Erythroblast (primary cell): ENCODE measurements at regions not wholly inside any gene's neighbourhood (a gene's known extent, or its start where the extent isn't known, plus 50 kb on each side); places are given as distances from the start of the nearest gene placed in this dataset.
A peak's percentile ranks its signal among the peaks of the same experiment; 100 is the strongest.

Experiments
- DNase-seq, 2 experiments: peaks; one replicate each; lab custom pipeline; 2025; lab: John Stamatoyannopoulos, UW
- GATA1 ChIP-seq: IDR thresholded peaks from 2 replicates; pipeline ENCODE4 v1.6.1; 2011; ENCODE audit warnings: low read depth, mild to moderate bottlenecking, control low read depth, low read length, moderate library complexity
- POLR2A ChIP-seq: IDR thresholded peaks from 2 replicates; pipeline ENCODE4 v1.6.1; 2011; ENCODE audit warnings: mild to moderate bottlenecking, low read length

DNA sequence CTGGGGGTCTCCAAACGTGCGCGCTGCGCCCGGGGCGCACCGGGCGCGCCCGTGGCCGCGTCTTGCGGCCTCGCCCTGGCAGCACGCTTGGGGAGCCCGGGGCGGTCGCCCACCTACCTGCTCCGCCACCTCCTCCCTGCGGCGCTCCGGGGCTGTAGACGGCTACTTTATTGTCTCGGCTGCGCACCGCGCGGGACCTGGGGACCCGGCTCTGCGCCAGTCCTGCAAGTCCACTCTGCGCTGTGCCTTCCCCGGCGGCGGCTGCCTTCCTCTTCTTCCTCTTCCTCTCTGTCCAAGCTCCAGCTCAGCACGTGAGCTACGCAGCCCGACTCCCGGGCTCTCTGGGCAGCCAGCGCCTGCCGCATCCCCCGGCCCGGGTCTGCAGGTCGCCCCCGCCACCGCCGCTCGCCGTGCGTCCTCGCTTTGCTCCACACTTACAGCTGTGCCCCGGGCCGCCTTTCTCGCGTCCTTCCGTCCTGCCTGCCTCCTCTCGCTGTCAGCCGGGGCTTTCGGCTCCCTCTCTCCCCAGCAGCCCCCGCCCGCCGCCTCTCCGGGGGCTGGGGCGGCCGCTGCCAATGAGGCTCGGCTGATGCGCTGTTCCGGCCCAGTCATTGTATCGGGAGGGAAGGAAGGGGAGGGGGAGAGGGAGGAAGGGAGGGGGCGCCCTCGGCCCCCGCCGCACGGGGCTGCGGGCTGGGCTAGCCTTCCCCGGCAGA, 156.4 kb upstream of the FRMD4B start:
- DNase-seq = peak; percentile 2 to 21

DNA sequence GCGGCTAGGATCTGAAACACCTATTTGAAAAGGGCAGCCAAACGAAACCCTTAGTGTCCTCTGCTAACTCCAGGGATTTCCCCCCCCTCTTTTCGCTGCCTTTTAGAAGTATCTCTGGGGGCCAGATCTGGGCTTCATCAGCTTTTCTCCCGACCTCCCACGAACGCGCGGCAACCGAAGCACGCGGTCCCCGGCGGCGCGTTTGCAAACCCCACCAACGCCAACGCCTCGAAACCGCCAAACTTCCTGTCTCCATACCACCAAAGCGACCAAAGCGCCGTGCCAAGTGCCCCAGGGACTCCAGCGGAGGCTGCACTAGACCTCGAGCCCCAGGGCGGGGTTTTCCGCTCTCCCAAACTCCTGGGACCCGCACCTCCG, 155.8 kb upstream of the FRMD4B start:
- peak in 1 of 2 experiments; percentile 21 for DNase-seq
- TF ChIP-seq POLR2A = no peak
- no peak for TF ChIP-seq GATA1

More for the DNA sequence above, 156.4 kb upstream of the FRMD4B start:
- TF ChIP-seq GATA1 (no peak), POLR2A (no peak)

DNA sequence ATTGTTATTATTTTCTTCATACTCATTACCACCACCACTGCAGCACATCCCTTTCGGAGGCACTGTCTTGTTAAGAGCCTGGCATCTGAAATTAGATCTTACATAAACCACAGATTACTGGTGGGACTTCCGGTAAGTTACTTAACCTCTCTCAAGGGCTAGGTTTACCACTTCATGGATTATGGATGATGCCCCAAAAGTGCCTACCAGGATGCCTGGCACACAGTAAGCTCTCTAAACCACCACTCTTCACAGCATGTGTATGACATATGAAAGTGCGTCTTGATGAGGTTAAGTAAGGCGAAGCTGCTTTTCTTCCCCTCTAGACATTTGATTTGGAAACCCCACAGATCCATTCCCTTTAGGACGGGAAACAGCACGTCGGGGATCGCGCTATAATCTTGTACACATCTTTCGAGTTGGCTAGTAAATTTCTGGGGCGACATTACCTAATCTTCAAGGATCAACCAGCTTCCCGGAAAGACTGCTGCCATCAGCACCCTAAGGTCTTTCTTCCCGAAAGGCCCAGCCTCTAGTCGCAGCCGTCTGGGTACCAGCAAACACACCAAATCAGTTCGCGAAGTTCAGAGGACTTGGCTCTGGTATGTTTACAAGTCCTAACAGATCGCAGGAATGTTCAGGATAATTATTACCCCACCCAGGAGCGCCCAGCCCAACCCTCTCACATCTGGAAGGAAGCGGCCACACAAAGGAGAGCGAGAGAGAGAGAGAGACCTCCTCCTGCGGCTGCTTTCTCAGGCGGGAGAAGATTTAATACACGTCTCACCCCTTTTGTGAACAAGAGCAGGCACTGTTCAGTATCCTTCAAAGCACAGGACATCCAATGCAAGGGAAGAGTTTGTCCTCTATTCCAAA, 155.1 kb upstream of the FRMD4B start:
- TF ChIP-seq GATA1 (no peak), POLR2A (no peak)
- DNase-seq = no peak

DNA sequence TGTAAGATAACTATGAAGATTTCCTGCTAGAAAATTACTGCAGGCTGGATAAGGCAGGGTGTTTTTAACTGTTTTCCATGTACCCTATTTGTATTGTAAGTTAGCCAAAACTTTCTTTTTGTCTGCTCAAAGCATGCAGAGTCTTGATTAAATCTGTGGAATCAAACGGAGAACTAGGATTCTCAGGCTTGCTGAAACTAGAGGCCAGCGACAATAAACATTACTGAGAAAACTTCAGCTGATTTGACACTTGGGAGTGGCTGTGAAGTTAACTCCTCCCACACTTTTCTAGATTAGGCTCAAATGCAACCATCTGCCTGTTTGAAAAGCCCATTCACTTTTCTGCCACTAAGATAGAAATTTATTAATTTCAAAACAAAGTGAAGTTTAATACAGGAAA, 153.2 kb upstream of the FRMD4B start:
- TF ChIP-seq GATA1 = no peak
- no peak for TF ChIP-seq POLR2A
- no peak for DNase-seq

DNA sequence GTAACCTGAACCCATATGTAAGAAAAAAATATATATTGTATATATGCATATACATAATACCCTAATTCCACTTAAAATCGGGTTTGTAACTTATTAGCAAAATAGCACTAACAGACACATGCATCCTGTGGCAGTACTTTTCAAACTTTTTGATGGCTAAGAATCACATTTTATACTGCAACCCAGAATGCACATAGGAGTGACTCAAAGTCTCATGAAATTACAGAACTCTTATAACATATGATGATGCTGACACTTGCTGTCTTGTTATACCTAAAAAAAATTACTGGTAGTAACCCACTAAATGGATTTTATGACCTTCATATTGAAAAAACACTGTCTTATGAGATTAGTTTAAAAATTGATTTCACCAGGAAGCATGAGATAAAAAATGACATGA, 152.4 kb upstream of the FRMD4B start:
- TF ChIP-seq POLR2A = no peak
- no peak for TF ChIP-seq GATA1
- DNase-seq = no peak

DNA sequence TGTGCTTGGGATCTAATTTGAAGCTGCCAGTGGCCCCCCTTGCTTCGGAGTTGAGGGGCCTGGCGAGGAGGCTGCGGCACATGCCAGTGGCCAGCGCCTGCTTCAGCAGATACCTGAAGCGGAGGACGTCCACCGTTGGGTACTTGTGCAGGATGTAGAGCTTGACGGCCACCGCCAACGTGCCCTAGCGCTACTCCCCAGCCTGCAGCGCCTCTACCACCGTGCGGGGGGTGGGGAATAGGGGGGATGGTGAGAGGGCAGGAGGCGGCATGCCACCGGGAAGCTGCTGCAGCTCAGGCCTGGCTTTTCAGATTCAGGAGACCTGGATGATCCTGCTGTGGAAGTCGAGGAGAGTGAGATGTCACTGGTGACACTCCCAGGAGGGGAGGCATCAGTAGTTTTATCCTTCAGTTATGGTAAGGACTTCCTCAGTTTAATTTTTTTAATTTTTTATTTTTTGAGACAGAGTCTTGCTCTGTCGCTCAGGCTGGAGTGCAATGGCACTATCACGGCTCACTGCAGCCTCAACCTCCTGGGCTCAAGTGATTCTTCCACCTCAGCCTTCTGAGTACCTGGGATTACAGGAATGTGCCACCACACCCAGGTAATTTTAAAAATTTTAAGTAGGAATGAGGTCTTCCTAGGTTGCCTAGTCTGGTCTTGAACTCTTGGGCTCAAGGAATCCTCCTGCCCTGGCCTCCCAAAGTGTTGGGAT, 150.6 kb upstream of the FRMD4B start:
- TF ChIP-seq POLR2A (no peak), GATA1 (no peak)
- DNase-seq = no peak

DNA sequence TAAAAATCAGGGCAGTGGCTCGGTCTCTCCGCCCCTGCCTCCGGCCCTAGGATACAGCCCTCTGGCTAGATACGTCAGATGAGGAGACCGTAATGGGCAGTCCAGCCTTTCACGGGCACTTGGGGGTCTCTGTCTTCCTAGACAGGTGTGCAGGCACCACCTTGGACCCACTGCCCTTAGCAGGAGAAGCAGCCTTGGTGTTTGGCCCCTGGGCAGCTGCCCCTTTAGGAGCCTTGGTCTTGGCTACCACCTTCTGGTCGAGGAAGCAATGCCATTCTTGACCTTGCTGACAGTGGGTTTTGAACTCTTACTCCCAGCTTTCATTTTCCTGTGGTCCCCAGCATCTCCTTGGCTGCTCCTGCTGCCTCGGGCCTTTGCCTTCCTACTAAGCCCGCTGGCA, 149.7 kb upstream of the FRMD4B start:
- no peak for DNase-seq
- no peak for TF ChIP-seq POLR2A
- TF ChIP-seq GATA1 = no peak

DNA sequence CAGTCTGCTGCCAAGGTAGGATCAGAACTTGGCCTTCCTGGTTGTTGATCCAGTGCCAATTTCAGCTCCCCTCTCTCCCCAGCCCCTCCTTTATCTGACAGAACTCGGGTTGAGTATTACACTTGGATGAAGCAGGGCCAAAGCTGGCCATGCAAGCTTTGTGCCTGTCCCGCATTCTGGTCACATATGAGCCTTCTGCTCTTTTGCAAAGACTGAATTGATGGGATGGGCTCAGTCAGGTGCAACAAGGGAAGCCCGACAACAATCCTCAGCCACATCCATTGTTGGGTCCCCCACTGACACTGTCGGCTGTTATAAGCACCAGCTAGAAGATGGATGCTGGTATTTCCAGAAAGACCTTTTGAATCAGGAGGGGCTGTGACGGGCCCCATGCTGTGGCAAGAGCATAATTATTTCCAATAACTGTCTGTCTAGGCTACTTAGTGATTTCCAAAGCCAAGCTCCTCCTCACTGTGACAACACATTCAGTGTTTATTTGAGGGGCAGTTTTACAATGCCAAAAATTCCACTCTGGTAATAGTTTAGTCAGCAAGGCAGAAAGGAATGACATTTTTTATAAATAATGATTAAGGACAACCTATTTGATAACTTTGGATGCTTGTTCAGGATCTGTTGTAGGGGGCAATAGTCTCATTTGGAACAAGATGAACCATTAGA, 146.8 kb upstream of the FRMD4B start:
- TF ChIP-seq GATA1 (no peak), POLR2A (no peak)
- DNase-seq = no peak

DNA sequence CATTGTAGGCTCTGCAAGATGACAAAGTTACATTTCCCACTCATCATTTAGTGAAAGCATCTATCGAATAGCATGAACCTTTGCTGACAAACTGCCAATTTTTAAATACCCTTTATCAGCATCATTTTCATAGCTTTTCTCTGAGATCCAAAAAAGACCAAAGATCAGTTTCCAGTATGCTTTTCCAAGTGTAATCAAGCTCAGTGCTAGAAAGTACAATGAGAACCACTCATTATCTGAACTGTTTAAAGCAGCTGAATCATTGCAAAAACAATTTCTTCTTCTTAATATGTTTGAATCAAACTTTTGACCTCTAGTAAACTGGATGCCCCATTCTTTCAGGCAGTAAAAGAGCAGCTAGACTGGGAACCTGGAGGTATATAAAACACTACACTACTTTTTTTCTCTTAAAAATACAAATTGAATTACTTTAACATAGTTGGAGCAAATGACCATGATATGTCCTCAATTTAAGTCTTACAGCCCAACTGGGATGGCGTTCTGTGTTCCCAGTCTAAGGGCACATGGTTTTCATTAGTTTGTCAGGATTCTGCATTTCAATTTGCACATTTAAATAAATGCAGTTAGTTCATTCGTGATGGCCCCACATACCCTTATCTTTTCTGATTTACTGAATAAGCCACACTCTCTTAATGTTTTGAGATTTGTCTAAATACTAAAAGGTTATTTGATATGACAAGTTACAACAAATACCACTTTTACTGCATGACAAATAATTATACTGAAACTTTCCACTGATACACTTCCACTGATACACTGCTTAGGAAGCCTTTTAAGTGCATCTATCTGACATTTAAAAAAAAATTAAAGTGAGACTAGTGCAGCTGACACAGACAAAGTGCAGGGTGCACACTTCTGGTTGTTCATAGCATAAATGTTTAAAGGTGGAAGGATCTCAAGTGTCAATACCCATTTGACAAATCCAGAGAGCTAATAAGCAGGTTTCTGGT, 146.0 kb upstream of the FRMD4B start:
- no peak for DNase-seq
- TF ChIP-seq GATA1 = no peak
- no peak for TF ChIP-seq POLR2A

DNA sequence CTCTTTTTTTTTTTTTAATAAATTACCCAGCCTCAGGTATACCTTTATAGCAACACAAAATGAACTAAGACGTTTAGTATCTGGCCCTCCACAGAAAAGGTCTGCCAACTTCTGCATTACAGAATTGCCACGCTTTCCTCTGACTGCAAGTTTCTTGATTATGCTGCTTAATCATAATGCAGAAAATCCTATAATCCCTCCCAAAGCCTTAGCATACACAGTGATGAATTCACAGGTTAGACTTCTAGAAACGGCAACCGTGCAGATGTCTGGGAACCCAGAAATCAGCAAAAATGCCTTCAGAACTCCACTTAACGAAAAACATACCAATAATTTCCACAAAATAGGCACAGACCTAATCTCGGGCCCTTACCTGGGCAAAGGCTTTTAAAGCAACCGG, 144.7 kb upstream of the FRMD4B start:
- no peak for DNase-seq

DNA sequence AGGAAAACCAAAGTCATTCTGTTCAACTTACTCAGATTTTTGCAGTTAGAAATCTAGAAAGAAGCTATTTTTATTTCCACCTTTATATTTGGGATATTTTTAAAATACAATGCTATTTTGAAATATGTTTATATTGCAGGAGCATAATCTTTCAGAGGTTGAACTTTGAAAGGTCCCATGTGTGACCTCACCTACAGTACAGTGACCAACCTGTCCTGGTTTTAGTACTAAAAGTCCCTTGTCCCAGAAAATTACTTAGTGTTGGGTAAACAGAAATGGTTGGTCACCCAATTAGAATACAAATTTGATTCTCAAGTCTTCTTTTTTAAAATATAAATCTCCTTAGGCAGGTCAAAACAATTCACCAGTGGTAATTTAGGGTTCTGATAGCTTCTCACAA, 141.6 kb upstream of the FRMD4B start:
- no peak for DNase-seq
- no peak for TF ChIP-seq POLR2A
- no peak for TF ChIP-seq GATA1

More for the DNA sequence above, 144.7 kb upstream of the FRMD4B start:
- no peak for TF ChIP-seq GATA1
- no peak for TF ChIP-seq POLR2A

DNA sequence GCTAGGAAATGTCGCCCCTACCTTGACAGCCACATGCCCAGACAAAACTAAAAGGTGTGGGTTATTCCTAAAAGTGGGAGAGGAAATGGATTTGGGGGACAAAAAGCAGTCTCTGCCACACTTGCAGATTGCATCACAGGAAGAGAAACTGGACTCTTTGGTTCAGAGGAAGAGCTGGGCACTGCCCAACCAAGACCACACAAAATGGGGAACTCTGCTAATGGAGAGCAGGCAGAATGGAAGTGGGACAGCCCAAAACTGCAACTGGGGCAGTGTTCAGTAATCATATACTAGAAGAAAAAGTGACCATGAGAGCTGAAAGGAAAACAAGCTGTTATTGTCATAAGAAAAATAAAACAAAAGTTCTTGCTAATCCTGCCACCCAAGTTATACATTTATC, 138.9 kb upstream of the FRMD4B start:
- no peak for DNase-seq
- no peak for TF ChIP-seq POLR2A
- TF ChIP-seq GATA1 = no peak
